LNCaP clone FGC (cell line): ENCODE measurements at regions not wholly inside any gene's neighbourhood (a gene's known extent, or its start where the extent isn't known, plus 50 kb on each side); places are given as distances from the start of the nearest gene placed in this dataset.

Source experiments
- DNase-seq: peaks from one replicate; pipeline ENCODE4 v3.0.0-alpha.2; 2011; ENCODE audit warnings: low read depth
- H3K4me3 ChIP-seq: 2 replicates; pipeline ENCODE4 v1.5.1; 2011; ENCODE audit warnings: mild to moderate bottlenecking, low read depth, low read length, control low read depth
- TF ChIP-seq, protein P1 (sequence below): IDR thresholded peaks from 2 replicates; pipeline ENCODE4 v1.5.1; 2012; ENCODE audit warnings: mild to moderate bottlenecking; ENCODE audit not compliant: control insufficient read depth, insufficient read depth; ENCODE audit errors: extremely low read depth

DNA sequence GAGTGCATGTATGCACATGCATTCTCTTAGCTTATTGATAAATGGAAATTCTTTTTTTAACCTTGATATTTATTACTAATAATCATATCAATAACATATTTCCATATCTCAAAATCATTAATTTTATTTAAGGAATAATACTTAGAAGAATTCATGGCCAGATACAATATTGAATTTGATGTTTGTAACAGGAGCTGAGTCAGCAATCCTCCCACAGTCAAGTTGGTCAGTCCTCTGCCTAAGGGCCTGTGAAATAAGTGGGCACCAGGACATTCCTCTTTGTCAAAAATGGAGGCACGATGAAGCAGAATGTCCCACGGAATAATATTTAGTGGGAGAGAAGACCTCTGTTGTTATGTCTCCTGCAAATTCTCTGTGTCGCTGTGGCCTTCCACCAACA, 148.6 kb downstream of the LRRC70 start:
- H3K4me3 ChIP-seq: no peak overlapping the region
- no peak for DNase-seq
- TF ChIP-seq, protein P1, sequence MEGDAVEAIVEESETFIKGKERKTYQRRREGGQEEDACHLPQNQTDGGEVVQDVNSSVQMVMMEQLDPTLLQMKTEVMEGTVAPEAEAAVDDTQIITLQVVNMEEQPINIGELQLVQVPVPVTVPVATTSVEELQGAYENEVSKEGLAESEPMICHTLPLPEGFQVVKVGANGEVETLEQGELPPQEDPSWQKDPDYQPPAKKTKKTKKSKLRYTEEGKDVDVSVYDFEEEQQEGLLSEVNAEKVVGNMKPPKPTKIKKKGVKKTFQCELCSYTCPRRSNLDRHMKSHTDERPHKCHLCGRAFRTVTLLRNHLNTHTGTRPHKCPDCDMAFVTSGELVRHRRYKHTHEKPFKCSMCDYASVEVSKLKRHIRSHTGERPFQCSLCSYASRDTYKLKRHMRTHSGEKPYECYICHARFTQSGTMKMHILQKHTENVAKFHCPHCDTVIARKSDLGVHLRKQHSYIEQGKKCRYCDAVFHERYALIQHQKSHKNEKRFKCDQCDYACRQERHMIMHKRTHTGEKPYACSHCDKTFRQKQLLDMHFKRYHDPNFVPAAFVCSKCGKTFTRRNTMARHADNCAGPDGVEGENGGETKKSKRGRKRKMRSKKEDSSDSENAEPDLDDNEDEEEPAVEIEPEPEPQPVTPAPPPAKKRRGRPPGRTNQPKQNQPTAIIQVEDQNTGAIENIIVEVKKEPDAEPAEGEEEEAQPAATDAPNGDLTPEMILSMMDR: no peak

DNA sequence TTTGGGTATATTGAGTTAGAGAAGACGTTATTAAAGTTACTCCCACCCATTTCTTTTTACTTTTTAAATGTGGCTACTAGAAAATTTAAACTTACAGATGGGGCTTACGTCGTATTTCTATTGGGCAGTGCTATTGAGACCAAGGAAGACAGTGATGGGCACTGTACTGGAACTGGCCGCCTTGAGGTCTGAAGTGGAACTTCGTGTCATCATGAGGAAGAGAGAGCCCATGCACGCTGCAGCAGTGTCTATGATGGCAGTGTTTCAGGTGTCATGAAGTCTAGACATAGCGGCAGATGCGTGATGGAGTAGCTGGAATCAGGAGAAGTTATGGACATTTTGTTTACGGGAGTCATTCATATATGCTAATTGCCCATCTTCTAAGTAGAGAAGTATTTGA, 143.7 kb downstream of the LRRC70 start:
- no peak overlapping the region for H3K4me3 ChIP-seq
- DNase-seq: no peak

GRCh38 chr5:62720031-62720441, 141.4 kb downstream of the LRRC70 start:
- TF ChIP-seq, protein P1: peak; percentile 54
- H3K4me3 ChIP-seq: no peak overlapping the region
- DNase-seq: no peak

More for the DNA sequence above, 143.7 kb downstream of the LRRC70 start:
- TF ChIP-seq, protein P1: no peak

DNA sequence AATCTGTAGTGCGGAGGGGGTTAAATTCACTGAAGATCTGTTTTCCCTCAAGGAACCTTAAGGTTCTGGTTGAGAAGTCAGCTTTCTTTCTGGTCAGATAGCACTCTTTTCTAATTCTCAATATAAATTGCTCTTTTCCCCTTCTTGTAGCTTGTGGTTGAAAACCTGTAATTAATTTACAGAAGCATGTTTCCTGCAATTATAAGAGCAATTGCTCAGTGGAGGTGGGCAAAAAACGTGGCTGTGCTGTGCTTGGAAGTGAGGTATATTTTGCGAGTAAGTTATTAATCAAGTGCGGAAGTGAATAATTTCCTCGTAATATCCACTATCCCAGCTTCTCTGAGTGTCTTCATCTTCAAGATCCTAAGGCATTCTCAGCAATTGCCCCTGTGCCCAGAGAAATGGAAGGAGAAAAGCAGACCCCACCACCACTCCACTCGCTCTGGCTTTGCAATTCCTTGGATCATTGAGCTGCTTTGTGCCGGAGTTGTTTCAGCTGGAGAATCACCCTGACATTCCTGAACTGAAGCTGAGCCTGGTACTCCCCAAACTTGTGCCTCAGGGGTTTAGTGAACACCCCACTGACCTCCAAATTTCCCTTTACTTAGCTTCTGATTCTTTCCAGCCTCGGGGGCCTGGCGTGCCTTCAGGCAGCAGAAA, 140.6 kb downstream of the LRRC70 start:
- DNase-seq: no peak
- TF ChIP-seq, protein P1: no peak
- no peak overlapping the region for H3K4me3 ChIP-seq

DNA sequence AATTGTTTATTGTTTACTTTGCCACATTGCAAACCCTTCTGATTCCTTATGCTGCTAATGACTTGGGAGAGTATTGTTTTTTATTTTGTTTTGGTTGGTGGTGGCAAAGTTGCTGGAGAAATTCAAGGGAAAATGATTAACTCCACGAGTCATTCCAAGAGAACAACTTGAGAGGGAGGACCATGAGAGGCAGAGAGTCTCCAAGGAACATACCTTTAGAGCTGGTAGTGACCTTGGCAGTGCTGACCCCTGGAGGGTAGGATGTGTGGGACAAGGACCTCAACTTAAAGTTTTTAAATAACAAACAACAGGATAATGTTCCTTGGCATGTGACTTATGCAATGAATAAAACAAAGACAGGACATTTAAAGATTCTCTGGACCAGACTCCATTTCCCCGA, 139.7 kb downstream of the LRRC70 start:
- no peak for DNase-seq
- TF ChIP-seq, protein P1: peak; percentile 20; the same call in 1 of the 2 replicates
- no peak overlapping the region for H3K4me3 ChIP-seq

DNA sequence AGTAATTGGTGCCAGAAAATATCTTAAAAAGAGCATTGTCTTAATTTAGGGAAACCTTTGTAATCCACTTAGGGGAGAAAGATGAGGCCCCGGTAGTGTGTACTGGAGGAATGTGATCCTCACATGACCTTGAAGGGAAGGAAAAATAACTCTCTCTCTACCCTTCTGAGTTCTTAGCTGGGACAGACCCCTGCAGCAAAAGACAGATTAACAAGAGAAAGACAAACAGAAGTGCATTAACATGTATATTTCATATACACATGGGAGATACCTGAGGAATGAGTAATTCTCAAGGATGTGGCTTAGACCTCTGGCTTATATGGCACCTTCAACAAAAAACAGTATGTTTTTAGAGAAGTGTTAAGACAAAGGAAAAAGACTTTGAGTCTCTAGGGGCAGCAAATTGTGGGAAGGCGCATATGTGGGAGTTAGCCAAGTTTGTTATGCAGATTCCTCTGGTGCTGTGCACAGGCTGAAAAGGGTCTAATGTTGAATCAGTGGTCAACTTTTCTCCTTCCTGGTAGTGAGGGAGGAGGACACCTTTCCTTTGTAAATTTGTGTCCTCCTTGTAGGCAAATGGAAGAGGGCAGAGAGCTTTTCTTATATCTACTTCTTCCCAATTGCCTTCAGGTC, 138.8 kb downstream of the LRRC70 start:
- no peak overlapping the region for H3K4me3 ChIP-seq
- TF ChIP-seq, protein P1: no peak
- no peak for DNase-seq
